IPS DF 6.9 (cell line): ENCODE measurements at regions not wholly inside any gene's neighbourhood (a gene's known extent, or its start where the extent isn't known, plus 50 kb on each side); places are given as distances from the start of the nearest gene placed in this dataset.
"Not testable (repeated sequence)": the region's sequence is repeated elsewhere in the genome, so short reads cannot be mapped to it uniquely, and the experiment has no call there.

Experiments used
- DNase-seq: peaks from one replicate; pipeline ENCODE4 v3.0.0-alpha.2; 2013; ENCODE audit warnings: low read depth, low spot score
- H3K27ac ChIP-seq: one replicate; pipeline ENCODE4 v1.5.1; 2013; ENCODE audit warnings: low read length, control low read depth
- H3K27me3 ChIP-seq: 2 replicates; pipeline ENCODE4 v1.6.1; 2013; ENCODE audit warnings: mild to moderate bottlenecking, low read length; ENCODE audit not compliant: control insufficient read depth, insufficient read depth
- H3K36me3 ChIP-seq: 2 replicates; pipeline ENCODE4 v1.6.1; 2013; ENCODE audit warnings: low read length; ENCODE audit not compliant: control insufficient read depth, insufficient read depth
- H3K4me1 ChIP-seq: 2 replicates; pipeline ENCODE4 v1.6.1; 2013; ENCODE audit warnings: low read length; ENCODE audit not compliant: control insufficient read depth, insufficient read depth
- H3K4me3 ChIP-seq: 2 replicates; pipeline ENCODE4 v1.5.1; 2013; ENCODE audit warnings: mild to moderate bottlenecking, low read length
- H3K9me3 ChIP-seq: 2 replicates; pipeline ENCODE4 v1.6.1; 2013; ENCODE audit warnings: low read length, inconsistent platforms; ENCODE audit not compliant: control insufficient read depth, insufficient read depth
- WGBS: extraction: QIAGEN DNeasy Blood & Tissue Kit; methylation state at CpG from one replicate; pipeline ENCODE4 v1.1.7; 2013; ENCODE audit warnings: mixed read lengths, missing lambda C conversion rate; ENCODE audit not compliant: insufficient read length, insufficient coverage; 5-methylcytosine and 5-hydroxymethylcytosine counted together

DNA sequence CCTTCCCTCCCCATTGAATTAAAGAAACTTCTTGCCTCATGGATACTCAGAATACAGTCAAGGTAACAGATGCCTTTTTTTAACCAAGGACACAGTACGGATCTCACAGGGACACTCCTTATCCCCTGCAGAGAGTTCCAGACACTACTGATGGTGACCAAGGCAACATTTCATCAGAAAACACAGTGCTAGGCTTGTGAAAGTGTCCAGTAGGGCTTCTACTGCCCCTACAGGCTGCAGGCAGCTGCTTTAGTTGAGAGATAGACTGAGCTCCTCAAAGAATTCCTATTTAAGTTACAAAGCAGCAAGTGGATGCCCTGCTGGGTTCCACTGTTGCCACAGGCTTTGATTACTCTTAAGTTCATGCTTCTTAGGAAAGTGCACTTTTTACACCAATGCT lies 2137.8 kb upstream of the DEFB115 start:
- H3K36me3 ChIP-seq, H3K27me3 ChIP-seq, H3K27ac ChIP-seq, H3K4me3 ChIP-seq, DNase-seq, H3K4me1 ChIP-seq: not testable (repeated sequence)
- no CpG with 5 or more reads among the region's 1 CpG for WGBS
- peaks cover 12% of the 10 kb centered on the region for H3K9me3 ChIP-seq

DNA sequence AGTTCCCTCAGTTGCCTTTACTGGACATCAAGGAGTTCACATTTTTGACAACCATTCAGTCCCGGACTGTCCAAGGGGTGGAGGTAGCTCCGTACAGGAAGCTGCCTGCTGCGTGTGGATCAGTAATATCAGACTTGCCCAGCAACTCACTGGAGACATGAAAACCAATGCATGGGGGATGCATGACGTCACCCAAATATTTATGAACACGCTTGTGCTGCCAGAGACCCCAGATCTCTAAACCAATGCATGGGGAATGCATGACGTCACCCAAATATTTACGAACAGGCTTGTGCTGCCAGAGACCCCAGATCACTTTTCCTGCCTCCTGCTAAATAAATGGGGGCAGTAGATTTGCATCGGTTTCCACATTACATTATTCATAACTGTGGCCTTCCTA lies 2137.4 kb upstream of the DEFB115 start:
- H3K9me3 ChIP-seq, result peaks cover 12% of the 10 kb centered on the region
- not testable (repeated sequence) for H3K4me1 ChIP-seq, DNase-seq, H3K27me3 ChIP-seq, H3K4me3 ChIP-seq, H3K36me3 ChIP-seq, H3K27ac ChIP-seq
- WGBS, result no CpG with 5 or more reads among the region's 8 CpGs

DNA sequence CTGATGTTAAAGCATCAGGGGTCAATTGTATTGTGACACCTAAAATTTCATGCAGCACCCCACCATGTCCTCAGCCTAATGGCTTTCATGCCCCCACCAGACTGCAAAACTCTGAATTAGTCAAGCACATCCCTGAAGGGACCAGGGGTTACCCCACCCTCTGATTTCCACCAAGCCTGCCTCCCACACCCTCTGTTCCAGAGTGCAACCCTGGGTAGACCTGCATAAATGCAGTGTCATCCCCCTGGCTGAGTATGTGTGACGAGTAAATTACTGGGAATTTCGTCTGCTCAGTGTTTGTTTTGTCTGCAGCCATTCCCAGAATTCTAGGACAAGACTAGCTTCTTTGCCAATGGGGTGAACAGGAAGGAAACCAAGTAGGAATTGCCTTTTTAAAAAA lies 2136.9 kb upstream of the DEFB115 start:
- not testable (repeated sequence) for DNase-seq, H3K36me3 ChIP-seq, H3K4me3 ChIP-seq, H3K27ac ChIP-seq, H3K27me3 ChIP-seq, H3K4me1 ChIP-seq
- no CpG with 5 or more reads among the region's 2 CpGs for WGBS
- peaks cover 12% of the 10 kb centered on the region for H3K9me3 ChIP-seq

DNA sequence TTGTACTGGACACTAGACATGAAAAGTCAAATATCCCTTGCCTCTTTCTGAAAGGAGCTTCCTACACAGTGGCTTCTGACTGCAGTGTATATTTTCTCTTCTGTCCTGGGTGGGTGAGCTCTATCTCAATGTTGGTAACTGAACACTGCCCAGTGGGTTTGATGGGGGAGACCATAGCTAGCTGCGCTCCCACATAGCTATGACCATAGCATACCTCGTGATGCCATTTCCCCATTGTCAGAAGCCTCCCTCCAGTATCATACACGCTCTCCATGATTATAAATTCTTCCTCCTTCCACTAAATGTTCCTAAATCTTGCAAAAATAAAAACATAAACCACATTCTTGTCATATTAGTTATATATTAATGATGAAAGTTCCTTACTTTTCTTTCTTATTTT lies 2134.7 kb upstream of the DEFB115 start:
- H3K9me3 ChIP-seq, result peaks cover 12% of the 10 kb centered on the region
- H3K36me3 ChIP-seq, H3K27me3 ChIP-seq, H3K4me1 ChIP-seq, DNase-seq, H3K4me3 ChIP-seq, H3K27ac ChIP-seq: not testable (repeated sequence)
- WGBS, result 33% methylated on average over 1 of the region's 3 CpGs

DNA sequence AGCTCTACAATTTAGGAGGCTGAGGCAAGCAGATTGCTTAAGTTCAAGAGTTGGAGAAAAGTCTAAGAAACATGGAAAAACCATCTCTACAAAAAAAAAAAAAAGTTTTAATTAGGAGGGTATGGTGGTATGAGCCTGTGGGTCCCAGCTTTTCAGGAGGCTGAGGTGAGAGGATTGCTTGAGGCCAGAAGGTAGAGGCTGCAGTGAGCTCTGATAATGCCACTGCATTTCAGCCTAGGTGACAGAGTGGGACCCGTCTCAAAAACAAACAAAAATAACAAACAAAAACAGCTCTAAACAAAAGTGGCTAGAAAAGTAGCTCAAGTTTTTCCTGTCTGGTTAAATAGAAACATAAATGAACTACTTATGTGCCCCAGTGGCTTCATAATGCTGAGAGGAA lies 2133.6 kb upstream of the DEFB115 start:
- WGBS, result no CpG with 5 or more reads among the region's 1 CpG
- Histone ChIP-seq H3K9me3 (peaks cover 8% of the 10 kb centered on the region), H3K4me1 (no peaks in the 10 kb centered on the region), H3K27me3 (no peaks in the 10 kb centered on the region; the same call in 1 of the 2 replicates), H3K27ac (no peak overlapping the region), H3K36me3 (no peaks in the 10 kb centered on the region), H3K4me3 (no peak overlapping the region)
- no peak for DNase-seq
